ENCODE measurements at regions not wholly inside any gene's neighbourhood (a gene's known extent, or its start where the extent isn't known, plus 50 kb on each side); places are given as distances from the start of the nearest gene placed in this dataset.

GRCh38 chr1:199720496-199720895 lies 307.0 kb upstream of the NR5A2 start:
- Mint-ChIP-seq H3K27ac (no peak overlapping the region), H3K4me3 (no peak overlapping the region), H3K36me3 (no peaks in the 10 kb centered on the region), H3K27me3 (ENCODE audit: insufficient read depth, low read depth) (no peaks in the 10 kb centered on the region), H3K9me3 (no peaks in the 10 kb centered on the region), H3K4me1 (peaks cover 4% of the 10 kb centered on the region)
- Histone ChIP-seq H3K27ac (no peak overlapping the region), H3F3A (ENCODE audit: low read depth) (no peaks in the 10 kb centered on the region), H3K27me3 (no peaks in the 10 kb centered on the region), H3K9ac (no peak overlapping the region), H4K20me1 (ENCODE audit: low read depth) (no peaks in the 10 kb centered on the region), H3K36me3 (no peaks in the 10 kb centered on the region), H2AFZ (replicated peaks) (no peak overlapping the region), H3K9me3 (ENCODE audit: low read depth) (no peaks in the 10 kb centered on the region), H3K4me2 (no peak overlapping the region), H3K79me2 (ENCODE audit: low read depth) (no peaks in the 10 kb centered on the region), H3K4me3 (no peak overlapping the region), H3K4me1 (peaks cover 6% of the 10 kb centered on the region)
- no peak for TF ChIP-seq EZH2 (IDR thresholded peaks at IDR 0.05)
- no peak for TF ChIP-seq EZH2phosphoT487 (IDR thresholded peaks at IDR 0.05)
- TF ChIP-seq CTCF (IDR thresholded peaks at IDR 0.05) = no peak
- DNase-seq (ENCODE audit: low spot score) = no peak

GRCh38 chr1:199721001-199721400 lies 306.5 kb upstream of the NR5A2 start:
- Histone ChIP-seq H3K27me3 (no peaks in the 10 kb centered on the region), H3K9me3 (ENCODE audit: low read depth) (no peaks in the 10 kb centered on the region), H2AFZ (replicated peaks) (no peak overlapping the region), H3K4me2 (no peak overlapping the region), H3K36me3 (no peaks in the 10 kb centered on the region), H3K4me1 (peaks cover 6% of the 10 kb centered on the region), H3K79me2 (ENCODE audit: low read depth) (no peaks in the 10 kb centered on the region), H3K27ac (no peak overlapping the region), H3F3A (ENCODE audit: low read depth) (no peaks in the 10 kb centered on the region), H3K9ac (no peak overlapping the region), H4K20me1 (ENCODE audit: low read depth) (no peaks in the 10 kb centered on the region), H3K4me3 (no peak overlapping the region)
- Mint-ChIP-seq H3K27me3 (ENCODE audit: insufficient read depth, low read depth) (no peaks in the 10 kb centered on the region), H3K9me3 (no peaks in the 10 kb centered on the region), H3K36me3 (no peaks in the 10 kb centered on the region), H3K27ac (no peak overlapping the region), H3K4me3 (no peak overlapping the region), H3K4me1 (peaks cover 4% of the 10 kb centered on the region)
- TF ChIP-seq EZH2 (IDR thresholded peaks at IDR 0.05) = no peak
- no peak for TF ChIP-seq EZH2phosphoT487 (IDR thresholded peaks at IDR 0.05)
- TF ChIP-seq CTCF (IDR thresholded peaks at IDR 0.05) = no peak
- DNase-seq (ENCODE audit: low spot score) = no peak

GRCh38 chr1:199723250-199723956 lies 304.1 kb upstream of the NR5A2 start:
- no peaks in the 10 kb centered on the region for H3K79me2 ChIP-seq (ENCODE audit: low read depth)
- TF ChIP-seq EZH2phosphoT487 (IDR thresholded peaks at IDR 0.05) = no peak
- TF ChIP-seq EZH2 (IDR thresholded peaks at IDR 0.05) = no peak
- no peak for TF ChIP-seq CTCF (IDR thresholded peaks at IDR 0.05)

More at GRCh38 chr1:199723250-199723956, 304.1 kb upstream of the NR5A2 start:
- Histone ChIP-seq H3K4me2 (no peak overlapping the region), H4K20me1 (ENCODE audit: low read depth) (no peaks in the 10 kb centered on the region), H3K4me1 (peaks cover 6% of the 10 kb centered on the region), H3K9ac (no peak overlapping the region), H2AFZ (replicated peaks) (no peak overlapping the region), H3K27me3 (no peaks in the 10 kb centered on the region), H3F3A (ENCODE audit: low read depth) (no peaks in the 10 kb centered on the region), H3K27ac (no peak overlapping the region), H3K36me3 (no peaks in the 10 kb centered on the region), H3K4me3 (no peak overlapping the region), H3K9me3 (ENCODE audit: low read depth) (no peaks in the 10 kb centered on the region)
- H3K27me3 Mint-ChIP-seq (ENCODE audit: insufficient read depth, low read depth) = peaks cover 2% of the 10 kb centered on the region
- H3K4me1 Mint-ChIP-seq = peaks cover 4% of the 10 kb centered on the region
- H3K4me3 Mint-ChIP-seq = no peak overlapping the region
- H3K9me3 Mint-ChIP-seq = no peaks in the 10 kb centered on the region
- no peak for DNase-seq (ENCODE audit: low spot score)
- no peaks in the 10 kb centered on the region for H3K36me3 Mint-ChIP-seq
- H3K27ac Mint-ChIP-seq = no peak overlapping the region

Measured in neural progenitor cell (in vitro differentiated cells).